ENCODE measurements at regions not wholly inside any gene's neighbourhood (a gene's known extent, or its start where the extent isn't known, plus 50 kb on each side); places are given as distances from the start of the nearest gene placed in this dataset.

- TF ChIP-seq CTCF (IDR thresholded peaks at IDR 0.05) (no peak), POLR2A (IDR thresholded peaks at IDR 0.05) (no peak)
Observed at GRCh38 chr3:162077108-162077507, 580.5 kb downstream of the OTOL1 start.

Measured in tibial nerve (tissue), 3 donors.